H1 (cell line): ENCODE measurements at regions not wholly inside any gene's neighbourhood (a gene's known extent, or its start where the extent isn't known, plus 50 kb on each side); places are given as distances from the start of the nearest gene placed in this dataset.

Experiments
- CEBPB ChIP-seq: IDR thresholded peaks from 2 replicates; pipeline ENCODE4 v1.6.1; 2012; ENCODE audit warnings: low read depth, low read length
- CREB1 ChIP-seq: IDR thresholded peaks from 2 replicates; pipeline ENCODE4 v1.6.1; 2012; ENCODE audit warnings: inconsistent platforms
- CTCF ChIP-seq, 3 experiments: IDR thresholded peaks; 1 replicate in 2 of 3; 2 replicates in 1 of 3; pipeline versions ENCODE4 v1.5.1 to v1.6.1; 2011; ENCODE audit warnings: low read length in 3 of 3, mild to moderate bottlenecking in 3 of 3, inconsistent platforms in 2 of 3, low read depth in 1 of 3, moderate library complexity in 1 of 3; ENCODE audit not compliant: insufficient read depth in 1 of 3; ENCODE audit errors: control extremely low read depth in 1 of 3
- EP300 ChIP-seq, 2 experiments: IDR thresholded peaks; 1 replicate in 1 of 2; 2 replicates in 1 of 2; pipeline ENCODE4 v1.6.1; 2011 to 2012; ENCODE audit warnings: low read depth in 2 of 2, low read length in 2 of 2, mild to moderate bottlenecking in 2 of 2, borderline replicate concordance in 1 of 2, inconsistent platforms in 1 of 2, moderate library complexity in 1 of 2
- EZH2 ChIP-seq: fragments of 200-600 bp; sonication (generic); IDR thresholded peaks from 2 replicates; pipeline ENCODE4 v1.7.1; 2012; ENCODE audit warnings: low read depth, mild to moderate bottlenecking, moderate library complexity, low read length, inconsistent platforms; ENCODE audit not compliant: severe bottlenecking
- GTF2F1 ChIP-seq: IDR thresholded peaks from 2 replicates; pipeline ENCODE4 v1.6.1; 2012; ENCODE audit warnings: low read depth, low read length, improper control_type of control experiment, borderline replicate concordance
- POLR2A ChIP-seq, 2 experiments: IDR thresholded peaks; 1 replicate in 1 of 2; 2 replicates in 1 of 2; pipeline ENCODE4 v1.6.1; 2011; ENCODE audit warnings: low read depth in 2 of 2, low read length in 2 of 2, mild to moderate bottlenecking in 2 of 2; ENCODE audit errors: control extremely low read depth in 1 of 2
- RAD21 ChIP-seq, 2 experiments: IDR thresholded peaks in 1 of 2; conservative IDR thresholded peaks in 1 of 2; 2 replicates each; pipeline ENCODE4 v1.6.1; 2011; ENCODE audit warnings: low read depth in 2 of 2, low read length in 2 of 2, improper control_type of control experiment in 1 of 2, inconsistent platforms in 1 of 2, mild to moderate bottlenecking in 1 of 2, moderate library complexity in 1 of 2
- SRF ChIP-seq: IDR thresholded peaks from 2 replicates; pipeline ENCODE4 v1.6.1; 2011; ENCODE audit warnings: mild to moderate bottlenecking, low read depth, low read length, moderate library complexity
- USF2 ChIP-seq: IDR thresholded peaks from 2 replicates; pipeline ENCODE4 v1.6.1; 2011; ENCODE audit warnings: low read length, improper control_type of control experiment
- YY1 ChIP-seq: IDR thresholded peaks from 2 replicates; pipeline ENCODE4 v1.6.1; 2011; ENCODE audit warnings: low read depth, mild to moderate bottlenecking, low read length

- no peak for TF ChIP-seq RAD21 (IDR thresholded peaks at IDR 0.05 in 1 of 2, conservative IDR thresholded peaks at IDR 0.05 in 1 of 2; ENCODE audit: low read depth in 2 of 2, low read length in 2 of 2)
- no peak for TF ChIP-seq CTCF (IDR thresholded peaks at IDR 0.05; ENCODE audit: control extremely low read depth in 1 of 3, insufficient read depth in 1 of 3, low read depth in 1 of 3, low read length in 3 of 3)
- TF ChIP-seq CREB1: no peak
- no peak for TF ChIP-seq CEBPB
- TF ChIP-seq EP300 (IDR thresholded peaks at IDR 0.05; ENCODE audit: borderline replicate concordance in 1 of 2, low read depth in 2 of 2, low read length in 2 of 2): no peak
- TF ChIP-seq GTF2F1: no peak
- no peak for TF ChIP-seq USF2
- TF ChIP-seq YY1: no peak
- no peak for TF ChIP-seq SRF
- TF ChIP-seq POLR2A (IDR thresholded peaks at IDR 0.05; ENCODE audit: control extremely low read depth in 1 of 2, low read depth in 2 of 2, low read length in 2 of 2): no peak
- no peak for TF ChIP-seq EZH2
Observed at GRCh38 chr2:76193089-76193488, 482.4 kb upstream of the GCFC2 start.
